Midbrain (tissue), 1 donor: ENCODE measurements at regions not wholly inside any gene's neighbourhood (a gene's known extent, or its start where the extent isn't known, plus 50 kb on each side); places are given as distances from the start of the nearest gene placed in this dataset.
"Not testable (repeated sequence)": the region's sequence is repeated elsewhere in the genome, so short reads cannot be mapped to it uniquely, and the experiment has no call there.

ENCODE experiments used
- DNase-seq: peaks from one replicate; lab custom pipeline; 2025; lab: John Stamatoyannopoulos, UW

- DNase-seq = no peak
Observed at GRCh38 chr10:65142641-65143435, 1621.6 kb downstream of the REEP3 start.

DNA sequence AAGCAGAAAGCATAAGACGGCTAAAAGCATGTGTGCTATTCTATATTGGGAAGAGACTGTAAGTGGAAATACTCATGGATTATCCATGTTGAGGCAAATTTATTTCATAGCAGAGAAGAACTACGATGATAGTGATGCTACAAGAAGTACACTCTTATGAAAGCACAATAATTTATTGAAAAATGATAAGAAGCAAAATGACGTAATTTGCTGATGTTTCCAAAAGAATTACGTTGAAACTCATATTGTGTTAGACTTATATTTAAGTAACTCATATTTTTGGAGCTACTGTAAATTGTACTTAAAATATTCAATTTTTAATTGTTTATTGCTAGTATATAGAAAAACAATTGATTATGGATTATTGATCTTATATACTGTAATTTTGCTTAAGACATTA lies 1622.5 kb downstream of the REEP3 start:
- DNase-seq = no peak

GRCh38 chr10:65149878-65150277 lies 1628.7 kb downstream of the REEP3 start:
- DNase-seq = no peak

- DNase-seq = no peak
Observed at GRCh38 chr10:65166272-65166671, 1645.1 kb downstream of the REEP3 start.

- DNase-seq = no peak
Observed at GRCh38 chr10:65172249-65172648, 1651.0 kb downstream of the REEP3 start.

- no peak for DNase-seq
Observed at GRCh38 chr10:65176994-65177393, 1655.8 kb downstream of the REEP3 start.

DNA sequence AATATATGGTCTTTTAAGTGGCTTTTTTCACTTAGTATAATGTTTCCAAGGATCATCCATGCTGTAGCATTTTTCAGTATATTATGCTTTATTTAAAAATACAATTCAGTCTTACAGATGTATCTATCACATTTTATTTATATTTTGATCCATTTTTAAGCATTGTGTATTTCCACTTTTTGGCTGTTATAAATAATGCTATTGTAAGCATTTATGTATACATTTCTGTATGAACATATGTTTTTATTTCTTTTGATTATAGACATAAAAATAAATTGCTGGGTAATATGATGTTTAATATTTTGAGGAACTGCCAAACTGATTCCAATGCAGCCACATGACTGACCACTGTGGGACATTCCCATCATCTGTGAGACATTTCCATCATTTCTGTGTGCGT lies 1662.0 kb downstream of the REEP3 start:
- DNase-seq = no peak

DNA sequence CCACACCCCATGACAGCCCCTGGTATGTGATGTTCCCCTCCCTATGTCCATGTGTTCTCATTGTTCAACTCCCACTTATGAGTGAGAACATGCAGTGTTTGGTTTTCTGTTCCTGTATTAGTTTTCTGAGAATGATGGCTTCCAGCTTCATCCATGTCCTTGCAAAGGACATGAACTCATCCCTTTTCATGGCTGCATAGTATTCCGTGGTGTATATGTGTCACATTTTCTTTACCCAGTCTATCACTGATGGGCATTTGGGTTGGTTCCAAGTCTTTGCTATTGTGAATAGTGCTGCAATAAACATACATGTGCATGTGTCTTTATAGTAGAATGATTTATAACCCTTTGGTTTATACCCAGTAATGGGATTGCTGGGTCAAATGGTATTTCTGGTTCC lies 1665.5 kb downstream of the REEP3 start:
- DNase-seq = not testable (repeated sequence)

DNA sequence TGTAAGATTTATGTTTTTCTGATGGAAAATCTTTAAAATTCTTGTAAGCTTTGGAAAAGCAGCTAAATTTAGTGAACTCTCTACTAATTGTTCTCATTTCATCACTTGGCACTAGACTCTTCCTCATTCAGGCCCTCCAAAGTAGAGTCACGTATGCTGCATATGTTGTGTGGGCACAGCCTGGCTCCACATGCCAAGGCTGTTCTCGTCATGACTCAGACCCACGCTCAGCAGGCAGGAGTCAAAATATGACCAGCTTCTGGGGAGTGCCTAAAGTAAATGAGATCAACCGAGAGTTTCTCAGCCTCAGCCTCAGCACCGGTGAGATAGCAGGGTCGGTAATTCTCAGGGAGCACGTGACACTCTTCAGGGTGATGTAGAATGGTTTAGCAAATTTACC lies 1672.9 kb downstream of the REEP3 start:
- no peak for DNase-seq

GRCh38 chr10:65194555-65194954 lies 1673.4 kb downstream of the REEP3 start:
- DNase-seq = no peak

DNA sequence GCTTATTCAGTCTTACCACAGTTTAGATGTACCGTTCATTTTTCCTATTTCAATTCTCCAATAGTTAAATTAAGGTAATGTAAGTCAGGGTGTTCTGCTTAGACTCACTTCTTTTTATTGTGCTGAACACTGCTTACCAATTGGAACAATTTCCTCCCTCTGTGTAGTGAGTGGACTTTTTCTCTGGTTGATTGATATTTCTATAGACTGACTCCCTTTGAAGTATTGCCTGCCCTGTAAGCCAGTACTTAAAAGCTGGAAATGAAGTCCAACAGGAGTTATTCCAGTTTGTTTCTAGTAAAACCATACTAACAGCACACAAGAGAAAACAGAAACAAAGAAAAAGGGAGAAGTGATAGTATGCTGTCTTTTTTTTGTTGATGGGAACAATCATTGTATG lies 1674.9 kb downstream of the REEP3 start:
- DNase-seq = no peak

DNA sequence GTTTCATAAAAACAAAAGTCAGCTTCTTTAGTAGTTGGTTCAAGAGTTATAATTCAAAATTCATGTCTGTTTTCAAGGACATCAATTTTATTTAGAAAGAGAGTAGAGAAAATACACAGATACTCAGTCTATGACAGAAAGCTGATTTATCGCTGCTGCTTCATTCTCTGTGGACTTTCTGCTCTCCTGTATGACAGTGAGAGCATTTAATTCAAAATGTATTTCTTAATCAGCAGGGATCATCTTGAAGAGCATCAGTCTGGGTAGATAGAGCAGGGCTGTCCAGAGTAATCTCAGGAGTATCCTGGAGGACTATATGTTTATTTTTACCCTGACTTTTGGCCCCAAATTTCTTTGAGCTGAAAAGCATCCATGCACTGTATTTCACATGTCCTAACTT lies 1676.7 kb downstream of the REEP3 start:
- no peak for DNase-seq

- no peak for DNase-seq
Observed at GRCh38 chr10:65201491-65201890, 1680.3 kb downstream of the REEP3 start.

- DNase-seq = no peak
Observed at GRCh38 chr10:65204999-65205398, 1683.8 kb downstream of the REEP3 start.

- no peak for DNase-seq
Observed at GRCh38 chr10:65213170-65213569, 1692.0 kb downstream of the REEP3 start.

DNA sequence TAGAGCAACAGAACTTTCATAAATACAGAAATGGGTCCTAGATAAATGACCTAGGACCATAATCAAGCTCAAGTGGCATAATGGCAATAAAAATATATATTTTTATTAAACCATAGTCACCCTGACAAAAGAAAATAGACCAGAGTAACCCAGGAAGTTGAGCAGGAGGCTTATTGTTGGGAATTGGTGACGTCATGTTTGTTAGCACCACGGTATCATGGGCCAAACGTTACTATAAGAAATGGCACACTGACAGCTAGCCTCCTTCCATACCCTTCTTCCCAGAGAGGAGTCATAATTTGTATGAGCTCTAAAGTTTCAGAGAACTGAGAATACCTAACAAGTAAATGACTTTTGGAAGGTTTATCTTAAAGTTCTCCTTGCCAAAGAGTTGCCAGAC lies 1698.2 kb downstream of the REEP3 start:
- no peak for DNase-seq

- no peak for DNase-seq
Observed at GRCh38 chr10:65231148-65231547, 1694.7 kb upstream of the LRRTM3 start.

- DNase-seq = no peak
Observed at GRCh38 chr10:65234261-65234660, 1691.6 kb upstream of the LRRTM3 start.

- no peak for DNase-seq
Observed at GRCh38 chr10:65235266-65235665, 1690.6 kb upstream of the LRRTM3 start.

- no peak for DNase-seq
Observed at GRCh38 chr10:65235846-65236245, 1690.0 kb upstream of the LRRTM3 start.

GRCh38 chr10:65265451-65265954 lies 1660.3 kb upstream of the LRRTM3 start:
- DNase-seq = no peak

- not testable (repeated sequence) for DNase-seq
Observed at GRCh38 chr10:65269551-65269950, 1656.3 kb upstream of the LRRTM3 start.

- no peak for DNase-seq
Observed at GRCh38 chr10:65270969-65271368, 1654.9 kb upstream of the LRRTM3 start.

GRCh38 chr10:65273115-65273514 lies 1652.7 kb upstream of the LRRTM3 start:
- DNase-seq = no peak
